PC-9 (cell line): ENCODE measurements at regions not wholly inside any gene's neighbourhood (a gene's known extent, or its start where the extent isn't known, plus 50 kb on each side); places are given as distances from the start of the nearest gene placed in this dataset.

Experiments used
- BruUV-seq: library from RNA; stranded (reverse); fragments of 400-500 nt; replicated peaks from 2 replicates; lab custom pipeline; 2021; lab: Mats Ljungman, UMichigan
- CTCF ChIA-PET: fragments of 300-600 bp; sonication (Branson Sonifier 250); formaldehyde crosslinking; loops from one replicate; lab custom pipeline; 2022; ENCODE audit warnings: antibody characterized with exemption; lab: Charles Lee
- POLR2A ChIA-PET: fragments of 300-600 bp; sonication (Branson Sonifier 250); formaldehyde crosslinking; loops from one replicate; lab custom pipeline; 2022; ENCODE audit warnings: antibody characterized with exemption; ENCODE audit not compliant: unreplicated experiment; lab: Charles Lee
- DNase-seq, 2 experiments: peaks; one replicate each; pipeline versions ENCODE4 v3.0.0 to v3.0.0-alpha.2; 2015 to 2022; ENCODE audit warnings: mixed read lengths in 1 of 2
- H2AFZ ChIP-seq: fragments of 200-600 bp; sonication (generic); 2 replicates; pipeline ENCODE4 v1.8.1; 2017; ENCODE audit warnings: antibody characterized with exemption
- H3F3A ChIP-seq: fragments of 200-600 bp; sonication (generic); 2 replicates; pipeline ENCODE4 v1.8.1; 2017; ENCODE audit warnings: antibody characterized with exemption, mild to moderate bottlenecking, low read depth; ENCODE audit not compliant: insufficient read depth
- H3K27ac ChIP-seq: fragments of 200-600 bp; sonication (generic); 2 replicates; pipeline ENCODE4 v1.6.1; 2016; ENCODE audit warnings: mixed run types
- H3K27me3 ChIP-seq: fragments of 200-600 bp; sonication (generic); 2 replicates; pipeline ENCODE4 v1.6.1; 2016; ENCODE audit warnings: low read depth, mixed run types; ENCODE audit not compliant: insufficient read depth
- H3K36me3 ChIP-seq: fragments of 200-600 bp; sonication (generic); 2 replicates; pipeline ENCODE4 v1.6.1; 2016; ENCODE audit warnings: low read depth, mixed run types
- H3K4me1 ChIP-seq: fragments of 200-600 bp; sonication (generic); replicated peaks from 2 replicates; pipeline ENCODE4 v1.6.1; 2016; ENCODE audit warnings: mixed run types; ENCODE audit not compliant: insufficient read depth
- H3K4me2 ChIP-seq: fragments of 200-600 bp; sonication (generic); 2 replicates; pipeline ENCODE4 v1.6.1; 2017; ENCODE audit warnings: mixed run types
- H3K4me3 ChIP-seq: fragments of 200-600 bp; sonication (generic); 2 replicates; pipeline ENCODE4 v1.6.1; 2016; ENCODE audit warnings: mixed run types
- H3K79me2 ChIP-seq: fragments of 200-600 bp; sonication (generic); 2 replicates; pipeline ENCODE4 v1.6.1; 2017; ENCODE audit warnings: low read depth, mixed run types
- H3K9me2 ChIP-seq: fragments of 200-600 bp; sonication (generic); 2 replicates; pipeline ENCODE4 v1.8.1; 2017; ENCODE audit warnings: mild to moderate bottlenecking; ENCODE audit not compliant: insufficient read depth
- H3K9me3 ChIP-seq: fragments of 200-600 bp; sonication (generic); 2 replicates; pipeline ENCODE4 v1.8.1; 2016; ENCODE audit warnings: low read depth; ENCODE audit not compliant: insufficient read depth
- H4K20me1 ChIP-seq: fragments of 200-600 bp; sonication (generic); 2 replicates; pipeline ENCODE4 v1.8.1; 2017; ENCODE audit not compliant: insufficient read depth
- EZH2 ChIP-seq: fragments of 200-600 bp; sonication (generic); IDR thresholded peaks from 2 replicates; pipeline ENCODE4 v1.8.0; 2017; ENCODE audit warnings: antibody characterized with exemption, low read depth
- intact Hi-C: fragments of 100-400 bp; cut with micrococcal nuclease; formaldehyde crosslinking; loops from one replicate; pipeline ENCODE4 v1.10.0; 2022; ENCODE audit not compliant: unreplicated experiment
- TF ChIP-seq, protein P1 (sequence below): fragments of 200-600 bp; sonication (generic); conservative IDR thresholded peaks from 2 replicates; pipeline ENCODE4 v1.6.1; 2017; ENCODE audit warnings: mixed run types, antibody characterized with exemption, mild to moderate bottlenecking, moderate library complexity

DNA sequence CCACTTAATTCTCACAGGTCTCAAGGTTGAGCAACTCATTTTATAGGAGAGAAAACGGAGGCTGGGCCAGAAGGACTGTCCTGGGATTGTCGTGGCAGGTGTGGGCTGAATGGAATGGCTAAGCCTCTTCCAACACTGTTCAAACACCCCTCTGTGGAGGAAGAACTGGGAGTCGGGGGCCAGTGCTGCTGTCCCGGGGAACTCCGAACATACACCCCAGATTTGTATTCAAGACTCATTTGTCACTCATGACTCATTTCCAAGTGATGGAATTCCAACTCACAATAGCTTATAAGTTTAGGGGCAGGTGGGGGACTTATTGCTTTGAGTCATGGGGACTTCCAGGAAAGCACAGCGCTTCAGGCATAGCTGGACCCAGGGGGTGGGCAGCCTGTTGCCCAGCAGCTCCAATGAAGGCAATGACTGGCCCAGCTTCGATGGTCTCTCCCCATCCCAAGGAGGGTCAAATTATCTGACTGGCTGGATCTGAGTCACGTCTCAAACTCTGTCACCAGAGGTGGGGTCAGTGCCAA lies 72.5 kb downstream of the TM2D3 start:
- no peaks in the 10 kb centered on the region for H3K36me3 ChIP-seq
- no peaks in the 10 kb centered on the region for H3K9me2 ChIP-seq
- intact Hi-C loops = loop anchor here (1.0 to 5.0 kb wide), 4 partner anchors 39 to 282 kb away; partner anchors contain the start of genes PCSK6 and SNRPA1
- ChIA-PET POLR2A (interaction anchor here (0.5 to 0.8 kb wide), 7 partner anchors 9 to 185 kb away, joined by 3 to 7 read pairs (median 3); no protein-coding TSS in a partner anchor), CTCF (interaction anchor here (0.7 to 0.9 kb wide), 2 partner anchors 89 to 290 kb away, joined by 3 to 4 read pairs; no protein-coding TSS in a partner anchor)
- TF ChIP-seq, protein P1, sequence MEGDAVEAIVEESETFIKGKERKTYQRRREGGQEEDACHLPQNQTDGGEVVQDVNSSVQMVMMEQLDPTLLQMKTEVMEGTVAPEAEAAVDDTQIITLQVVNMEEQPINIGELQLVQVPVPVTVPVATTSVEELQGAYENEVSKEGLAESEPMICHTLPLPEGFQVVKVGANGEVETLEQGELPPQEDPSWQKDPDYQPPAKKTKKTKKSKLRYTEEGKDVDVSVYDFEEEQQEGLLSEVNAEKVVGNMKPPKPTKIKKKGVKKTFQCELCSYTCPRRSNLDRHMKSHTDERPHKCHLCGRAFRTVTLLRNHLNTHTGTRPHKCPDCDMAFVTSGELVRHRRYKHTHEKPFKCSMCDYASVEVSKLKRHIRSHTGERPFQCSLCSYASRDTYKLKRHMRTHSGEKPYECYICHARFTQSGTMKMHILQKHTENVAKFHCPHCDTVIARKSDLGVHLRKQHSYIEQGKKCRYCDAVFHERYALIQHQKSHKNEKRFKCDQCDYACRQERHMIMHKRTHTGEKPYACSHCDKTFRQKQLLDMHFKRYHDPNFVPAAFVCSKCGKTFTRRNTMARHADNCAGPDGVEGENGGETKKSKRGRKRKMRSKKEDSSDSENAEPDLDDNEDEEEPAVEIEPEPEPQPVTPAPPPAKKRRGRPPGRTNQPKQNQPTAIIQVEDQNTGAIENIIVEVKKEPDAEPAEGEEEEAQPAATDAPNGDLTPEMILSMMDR = no peak
- no peak for TF ChIP-seq EZH2
- no peaks in the 10 kb centered on the region for H4K20me1 ChIP-seq
- peaks cover 38% of the 10 kb centered on the region for H3K4me1 ChIP-seq
- H3F3A ChIP-seq = peaks cover 29% of the 10 kb centered on the region
- H3K4me2 ChIP-seq = peak overlapping the region; percentile 58
- peak overlapping the region; percentile 10; the same call in 1 of the 2 replicates for H3K4me3 ChIP-seq
- peak overlapping the region; percentile 66 for H3K27ac ChIP-seq
- no TSS peak for BruUV-seq
- no peaks in the 10 kb centered on the region for H3K79me2 ChIP-seq
- DNase-seq = peak; percentile 81 to 91
- no peaks in the 10 kb centered on the region for H3K27me3 ChIP-seq
- peak overlapping the region; percentile 29; the same call in 1 of the 2 replicates for H2AFZ ChIP-seq
- no peaks in the 10 kb centered on the region for H3K9me3 ChIP-seq

DNA sequence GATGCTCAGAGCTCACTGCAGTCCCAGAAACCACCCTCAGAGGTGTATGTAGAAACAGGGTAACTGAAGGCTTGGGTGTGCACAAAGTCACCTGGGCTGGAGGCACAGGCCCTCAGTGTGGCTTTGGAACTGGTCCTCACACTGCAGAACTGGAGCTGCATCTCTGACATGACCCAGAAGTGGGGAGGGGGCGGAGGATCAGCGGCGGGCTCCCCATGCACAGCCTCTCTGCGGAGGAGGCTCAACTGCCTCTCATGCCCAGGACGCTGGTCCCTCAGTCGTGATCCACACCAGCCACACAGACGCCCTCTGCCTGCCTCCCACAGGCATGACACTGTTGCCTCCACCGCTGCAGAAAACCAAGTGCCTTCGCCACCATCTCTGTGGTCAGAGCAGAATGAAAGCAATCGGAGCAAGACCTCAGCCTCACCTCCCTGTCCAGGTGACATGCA lies 73.7 kb downstream of the TM2D3 start:
- peaks cover 50% of the 10 kb centered on the region for H3K4me1 ChIP-seq
- no peaks in the 10 kb centered on the region for H4K20me1 ChIP-seq
- CTCF ChIA-PET = no interaction called here
- intact Hi-C loops = loop anchor here (2.0 to 5.0 kb wide), 3 partner anchors 38 to 281 kb away; partner anchors contain the start of genes PCSK6 and SNRPA1
- H3K4me3 ChIP-seq = no peak overlapping the region
- TF ChIP-seq, protein P1 = no peak
- POLR2A ChIA-PET = no interaction called here
- H3K9me3 ChIP-seq = no peaks in the 10 kb centered on the region
- no peaks in the 10 kb centered on the region for H3K36me3 ChIP-seq
- no peaks in the 10 kb centered on the region for H3K27me3 ChIP-seq
- H3K27ac ChIP-seq = no peak overlapping the region
- H3F3A ChIP-seq = peaks cover 29% of the 10 kb centered on the region
- no peak overlapping the region for H3K4me2 ChIP-seq
- H3K9me2 ChIP-seq = no peaks in the 10 kb centered on the region
- no peak overlapping the region for H2AFZ ChIP-seq
- peak in 1 of 2 experiments; percentile 47 for DNase-seq
- no peaks in the 10 kb centered on the region for H3K79me2 ChIP-seq
- BruUV-seq = no TSS peak

DNA sequence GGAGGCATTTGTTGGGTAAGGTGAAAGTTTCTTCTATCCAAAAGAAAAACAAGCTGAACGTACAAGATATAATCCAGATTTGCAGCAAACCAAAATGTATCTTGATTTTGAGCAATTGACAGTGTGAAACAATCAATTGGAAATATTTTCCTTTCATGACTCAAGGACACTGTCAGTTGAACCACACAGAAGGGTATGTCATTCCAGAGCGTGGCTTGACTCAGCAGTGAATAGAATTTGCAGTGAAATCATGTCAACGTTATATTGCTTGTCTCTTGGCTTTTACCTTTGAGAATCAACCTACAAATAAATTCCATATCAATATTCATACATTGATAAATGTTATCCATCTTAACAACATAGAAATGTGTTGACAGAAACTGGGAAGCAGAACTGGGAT lies 78.2 kb downstream of the TM2D3 start:
- peaks cover 49% of the 10 kb centered on the region for H3K4me1 ChIP-seq
- CTCF ChIA-PET = no interaction called here
- H2AFZ ChIP-seq = no peak overlapping the region
- TF ChIP-seq, protein P1 = no peak
- TF ChIP-seq EZH2 = no peak
- POLR2A ChIA-PET = no interaction called here
- H3K4me3 ChIP-seq = no peak overlapping the region
- no peaks in the 10 kb centered on the region for H3K9me3 ChIP-seq
- no peak for DNase-seq
- H3K27ac ChIP-seq = no peak overlapping the region; the same call in 1 of the 2 replicates
- no peak overlapping the region for H3K4me2 ChIP-seq
- intact Hi-C loops = no loop called here
- BruUV-seq = no TSS peak
- H3K79me2 ChIP-seq = no peaks in the 10 kb centered on the region
- H3K27me3 ChIP-seq = no peaks in the 10 kb centered on the region
- H3K9me2 ChIP-seq = no peaks in the 10 kb centered on the region
- peaks cover 14% of the 10 kb centered on the region for H3F3A ChIP-seq
- no peaks in the 10 kb centered on the region for H4K20me1 ChIP-seq
- no peaks in the 10 kb centered on the region for H3K36me3 ChIP-seq
